Liver (tissue), 8 donors: ENCODE measurements at regions not wholly inside any gene's neighbourhood (a gene's known extent, or its start where the extent isn't known, plus 50 kb on each side); places are given as distances from the start of the nearest gene placed in this dataset.

ENCODE experiments used
- DNase-seq: peaks from one replicate; pipeline ENCODE4 v3.0.0-alpha.2; 2017; ENCODE audit warnings: low spot score
- H3K27ac ChIP-seq, 2 donors: one replicate each; pipeline ENCODE4 v1.7.0; 2013; ENCODE audit warnings: inconsistent platforms in 2 of 2, low read length in 2 of 2, control low read depth in 1 of 2, low read depth in 1 of 2, mild to moderate bottlenecking in 1 of 2
- H3K27me3 ChIP-seq, 4 donors: one replicate each; pipeline versions ENCODE4 v1.6.1 to v1.7.0; 2013; ENCODE audit warnings: low read length in 3 of 4, inconsistent platforms in 1 of 4, mild to moderate bottlenecking in 1 of 4, moderate library complexity in 1 of 4; ENCODE audit not compliant: control insufficient read depth in 4 of 4, insufficient read depth in 4 of 4
- H3K36me3 ChIP-seq, 4 donors: one replicate each; pipeline versions ENCODE4 v1.6.1 to v1.7.0; 2013; ENCODE audit warnings: low read length in 3 of 4, mild to moderate bottlenecking in 3 of 4, low read depth in 1 of 4, moderate library complexity in 1 of 4; ENCODE audit not compliant: control insufficient read depth in 4 of 4, insufficient read depth in 3 of 4
- H3K4me1 ChIP-seq, 4 donors: one replicate each; pipeline versions ENCODE4 v1.6.1 to v1.7.0; 2013; ENCODE audit warnings: low read length in 3 of 4, mild to moderate bottlenecking in 3 of 4, moderate library complexity in 1 of 4; ENCODE audit not compliant: control insufficient read depth in 4 of 4, insufficient read depth in 4 of 4
- H3K4me3 ChIP-seq, 3 donors: one replicate each; pipeline versions ENCODE4 v1.6.1 to v1.7.0; 2013; ENCODE audit warnings: low read length in 3 of 3, control low read depth in 1 of 3, low read depth in 1 of 3, mild to moderate bottlenecking in 1 of 3
- H3K9ac ChIP-seq, 2 donors: one replicate each; pipeline ENCODE4 v1.7.0; 2013; ENCODE audit warnings: low read length in 2 of 2, mild to moderate bottlenecking in 2 of 2, moderate library complexity in 2 of 2, control low read depth in 1 of 2, low read depth in 1 of 2
- H3K9me3 ChIP-seq, 4 donors: one replicate each; pipeline versions ENCODE4 v1.6.1 to v1.7.0; 2013; ENCODE audit warnings: low read length in 3 of 4; ENCODE audit not compliant: control insufficient read depth in 4 of 4
- ATF3 ChIP-seq: IDR thresholded peaks from 2 replicates; pipeline ENCODE4 v1.6.1; 2016; ENCODE audit warnings: antibody characterized with exemption
- CTCF ChIP-seq: fragments of 150-350 bp; IDR thresholded peaks from 2 replicates; pipeline ENCODE4 v1.5.1; 2017; ENCODE audit warnings: improper control_type of control experiment, low read depth, low read length; ENCODE audit not compliant: missing input control
- EGR1 ChIP-seq, 2 donors: IDR thresholded peaks; 2 replicates each; pipeline ENCODE4 v1.6.1; 2016 to 2018; ENCODE audit warnings: antibody characterized with exemption in 2 of 2, low read depth in 2 of 2
- FOXA1 ChIP-seq: IDR thresholded peaks from 2 replicates; pipeline ENCODE4 v1.6.1; 2016; ENCODE audit warnings: antibody characterized with exemption
- FOXA2 ChIP-seq: IDR thresholded peaks from 2 replicates; pipeline ENCODE4 v1.6.1; 2016; ENCODE audit warnings: antibody characterized with exemption
- GABPA ChIP-seq, 2 donors: IDR thresholded peaks in 1 of 2; conservative IDR thresholded peaks in 1 of 2; 2 replicates each; pipeline ENCODE4 v1.6.1; 2016; ENCODE audit warnings: antibody characterized with exemption in 2 of 2, mild to moderate bottlenecking in 1 of 2, moderate library complexity in 1 of 2
- HNF4A ChIP-seq, 2 donors: conservative IDR thresholded peaks; 2 replicates each; pipeline ENCODE4 v1.6.1; 2016; ENCODE audit warnings: antibody characterized with exemption in 2 of 2, mild to moderate bottlenecking in 2 of 2
- HNF4G ChIP-seq: IDR thresholded peaks from 2 replicates; pipeline ENCODE4 v1.6.1; 2016; ENCODE audit warnings: antibody characterized with exemption
- JUND ChIP-seq, 2 donors: IDR thresholded peaks; 2 replicates each; pipeline ENCODE4 v1.6.1; 2016; ENCODE audit warnings: antibody characterized with exemption in 2 of 2
- MAX ChIP-seq: IDR thresholded peaks from 2 replicates; pipeline ENCODE4 v1.6.1; 2016; ENCODE audit warnings: antibody characterized with exemption
- NR2F2 ChIP-seq: IDR thresholded peaks from 2 replicates; pipeline ENCODE4 v1.6.1; 2016; ENCODE audit warnings: antibody characterized with exemption
- RAD21 ChIP-seq, 2 donors: IDR thresholded peaks; 2 replicates each; pipeline ENCODE4 v1.6.1; 2016; ENCODE audit warnings: antibody characterized with exemption in 2 of 2, mild to moderate bottlenecking in 2 of 2
- REST ChIP-seq: IDR thresholded peaks from 2 replicates; pipeline ENCODE4 v1.6.1; 2016; ENCODE audit warnings: antibody characterized with exemption, mild to moderate bottlenecking
- RXRA ChIP-seq, 2 donors: IDR thresholded peaks; 2 replicates each; pipeline ENCODE4 v1.6.1; 2017 to 2018; ENCODE audit warnings: antibody characterized with exemption in 2 of 2, mild to moderate bottlenecking in 1 of 2
- SP1 ChIP-seq: IDR thresholded peaks from 2 replicates; pipeline ENCODE4 v1.6.1; 2018; ENCODE audit warnings: antibody characterized with exemption, mild to moderate bottlenecking
- TAF1 ChIP-seq: conservative IDR thresholded peaks from 2 replicates; pipeline ENCODE4 v1.6.1; 2016; ENCODE audit warnings: antibody characterized with exemption, mild to moderate bottlenecking
- YY1 ChIP-seq: IDR thresholded peaks from 2 replicates; pipeline ENCODE4 v1.6.1; 2016; ENCODE audit warnings: antibody characterized with exemption, mild to moderate bottlenecking
- ZBTB33 ChIP-seq: IDR thresholded peaks from 2 replicates; pipeline ENCODE4 v1.6.1; 2016; ENCODE audit warnings: antibody characterized with exemption
- WGBS: extraction: QIAGEN DNeasy Blood & Tissue Kit; methylation state at CpG from one replicate; pipeline ENCODE4 v1.1.7; 2013; 5-methylcytosine and 5-hydroxymethylcytosine counted together
- donor health status: healthy.
- donor health status: healthy.
- donor health status: healthy.
- donor health status: healthy.
- donor health status: healthy.

- no peak for DNase-seq
Observed at GRCh38 chr7:34487391-34488115, 170.5 kb upstream of the NPSR1 start.

More at GRCh38 chr7:34487391-34488115, 170.5 kb upstream of the NPSR1 start:
- no peaks in the 10 kb centered on the region for H3K4me1 ChIP-seq
- no peak overlapping the region for H3K27ac ChIP-seq
- no peak for TF ChIP-seq REST
- no peak for TF ChIP-seq RAD21 (IDR thresholded peaks at IDR 0.05)
- TF ChIP-seq ATF3: no peak
- TF ChIP-seq TAF1: no peak
- TF ChIP-seq ZBTB33: no peak
- no peak for TF ChIP-seq MAX
- no peak for TF ChIP-seq YY1
- TF ChIP-seq JUND (IDR thresholded peaks at IDR 0.05): no peak
- no peak for TF ChIP-seq NR2F2
- no peak for TF ChIP-seq HNF4G
- TF ChIP-seq EGR1 (IDR thresholded peaks at IDR 0.05; ENCODE audit: low read depth in 2 of 2): no peak
- TF ChIP-seq FOXA1: no peak
- TF ChIP-seq HNF4A (conservative IDR thresholded peaks at IDR 0.05): no peak
- TF ChIP-seq GABPA (IDR thresholded peaks at IDR 0.05 in 1 of 2, conservative IDR thresholded peaks at IDR 0.05 in 1 of 2): no peak
- no peak for TF ChIP-seq CTCF
- TF ChIP-seq RXRA (IDR thresholded peaks at IDR 0.05): no peak
- TF ChIP-seq FOXA2: no peak
- no peak for TF ChIP-seq SP1
- H3K4me3 ChIP-seq: no peak overlapping the region
- WGBS: 83% methylated on average over 3 of the region's 3 CpGs
- no peaks in the 10 kb centered on the region for H3K36me3 ChIP-seq
- no peaks in the 10 kb centered on the region for H3K9me3 ChIP-seq
- no peaks in the 10 kb centered on the region for H3K27me3 ChIP-seq
- no peak overlapping the region for H3K9ac ChIP-seq
